ENCODE measurements at regions not wholly inside any gene's neighbourhood (a gene's known extent, or its start where the extent isn't known, plus 50 kb on each side); places are given as distances from the start of the nearest gene placed in this dataset.

DNA sequence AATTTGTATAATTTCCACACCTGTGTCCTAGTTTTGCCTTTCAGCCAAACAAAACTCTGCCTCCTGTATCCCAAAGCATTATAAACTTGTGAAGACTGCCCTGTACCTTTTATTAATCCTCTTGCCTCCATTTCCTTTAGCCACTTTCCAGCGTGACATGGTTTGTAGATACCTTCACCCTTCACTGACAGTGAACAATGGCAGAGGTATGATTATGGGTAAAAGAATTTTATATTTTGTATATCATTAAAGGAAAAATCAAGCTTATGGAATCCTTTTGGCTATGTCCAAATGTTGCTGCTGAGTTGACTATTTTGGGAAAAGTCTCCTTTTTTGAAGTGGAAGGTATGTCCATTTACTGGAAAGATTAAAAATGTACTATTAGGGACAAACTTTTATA, 251.7 kb downstream of the HNMT start:
- no peaks in the 10 kb centered on the region for H3K36me3 ChIP-seq
- H3K27me3 ChIP-seq, result no peaks in the 10 kb centered on the region

DNA sequence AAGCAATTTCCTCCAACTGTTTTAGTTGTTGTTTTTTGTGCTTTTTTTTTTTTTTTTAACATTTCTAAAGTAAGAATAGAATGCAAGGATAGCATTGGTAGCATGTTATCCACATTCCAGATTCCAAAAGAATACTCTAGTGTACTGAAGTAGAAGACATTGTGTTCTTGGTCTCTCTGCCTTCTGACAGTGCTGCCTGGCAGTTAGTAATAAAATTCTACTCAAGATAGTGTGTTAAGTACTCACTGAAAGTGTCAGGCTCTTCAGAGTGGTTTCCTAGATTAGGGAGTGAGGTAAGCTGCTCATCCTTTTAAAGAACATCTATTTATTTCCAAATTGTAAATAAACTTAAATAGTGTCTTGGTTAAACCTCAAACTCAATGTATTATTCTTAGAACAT, 253.7 kb downstream of the HNMT start:
- TF ChIP-seq, protein P1, sequence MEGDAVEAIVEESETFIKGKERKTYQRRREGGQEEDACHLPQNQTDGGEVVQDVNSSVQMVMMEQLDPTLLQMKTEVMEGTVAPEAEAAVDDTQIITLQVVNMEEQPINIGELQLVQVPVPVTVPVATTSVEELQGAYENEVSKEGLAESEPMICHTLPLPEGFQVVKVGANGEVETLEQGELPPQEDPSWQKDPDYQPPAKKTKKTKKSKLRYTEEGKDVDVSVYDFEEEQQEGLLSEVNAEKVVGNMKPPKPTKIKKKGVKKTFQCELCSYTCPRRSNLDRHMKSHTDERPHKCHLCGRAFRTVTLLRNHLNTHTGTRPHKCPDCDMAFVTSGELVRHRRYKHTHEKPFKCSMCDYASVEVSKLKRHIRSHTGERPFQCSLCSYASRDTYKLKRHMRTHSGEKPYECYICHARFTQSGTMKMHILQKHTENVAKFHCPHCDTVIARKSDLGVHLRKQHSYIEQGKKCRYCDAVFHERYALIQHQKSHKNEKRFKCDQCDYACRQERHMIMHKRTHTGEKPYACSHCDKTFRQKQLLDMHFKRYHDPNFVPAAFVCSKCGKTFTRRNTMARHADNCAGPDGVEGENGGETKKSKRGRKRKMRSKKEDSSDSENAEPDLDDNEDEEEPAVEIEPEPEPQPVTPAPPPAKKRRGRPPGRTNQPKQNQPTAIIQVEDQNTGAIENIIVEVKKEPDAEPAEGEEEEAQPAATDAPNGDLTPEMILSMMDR (IDR thresholded peaks at IDR 0.05), result no peak
- no peaks in the 10 kb centered on the region for H3K4me1 ChIP-seq
- ATAC-seq (no peak), DNase-seq (no peak)
- no peaks in the 10 kb centered on the region for H3K36me3 ChIP-seq
- no peaks in the 10 kb centered on the region for H3K27me3 ChIP-seq
- intact Hi-C loops (cut with DNase I), result no loop called here
- H3K27ac ChIP-seq, result no peak overlapping the region
- no peak overlapping the region for H3K4me3 ChIP-seq
- no peaks in the 10 kb centered on the region for H3K9me3 ChIP-seq

More for the DNA sequence above, 251.7 kb downstream of the HNMT start:
- H3K4me3 ChIP-seq, result no peak overlapping the region
- H3K27ac ChIP-seq, result no peak overlapping the region
- DNase-seq (no peak), ATAC-seq (no peak)
- intact Hi-C loops (cut with DNase I), result no loop called here
- H3K9me3 ChIP-seq, result no peaks in the 10 kb centered on the region
- TF ChIP-seq, protein P1 (IDR thresholded peaks at IDR 0.05), result no peak
- no peaks in the 10 kb centered on the region for H3K4me1 ChIP-seq

DNA sequence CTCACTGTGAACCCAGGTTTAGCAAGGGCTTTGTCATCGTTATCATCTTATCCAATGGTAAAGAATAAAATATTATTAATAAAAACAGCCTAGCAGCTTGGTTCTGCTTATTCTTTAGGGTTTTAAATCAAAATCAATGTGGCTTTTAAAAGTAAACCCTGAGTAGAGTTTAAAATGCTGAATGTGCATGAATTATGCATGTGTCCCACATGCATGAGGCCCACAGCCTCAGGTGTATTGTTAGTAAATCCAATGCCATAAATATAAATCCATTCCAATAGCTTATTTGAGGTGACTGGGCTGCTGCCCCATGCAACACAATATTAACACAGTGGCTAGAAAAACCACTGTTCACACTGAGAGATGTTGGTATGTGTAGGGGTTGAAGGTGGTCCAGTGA, 254.1 kb downstream of the HNMT start:
- no peak for DNase-seq
- intact Hi-C loops (cut with DNase I), result no loop called here
- TF ChIP-seq, protein P1 (IDR thresholded peaks at IDR 0.05), result no peak

DNA sequence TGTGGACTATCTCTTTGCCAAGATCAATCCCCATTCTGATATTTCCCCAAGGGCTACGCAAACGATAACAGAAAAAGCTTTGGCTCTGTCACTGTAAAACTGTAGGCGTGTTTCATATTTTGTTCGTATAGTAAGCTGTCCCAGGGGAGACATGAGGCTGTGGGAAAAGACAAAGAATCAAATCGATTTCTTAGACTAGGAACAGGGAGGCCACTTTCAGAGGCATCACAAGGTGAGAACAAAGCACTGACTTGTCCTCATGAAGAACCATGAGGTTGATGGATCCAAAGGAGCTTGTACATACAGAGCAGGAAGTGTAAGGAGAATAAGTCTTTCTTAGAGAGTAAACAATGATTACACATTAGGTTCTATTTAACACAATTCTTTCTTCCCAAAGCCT, 255.7 kb downstream of the HNMT start:
- Histone ChIP-seq H3K36me3 (no peaks in the 10 kb centered on the region), H3K4me1 (no peaks in the 10 kb centered on the region), H3K9me3 (no peaks in the 10 kb centered on the region), H3K27me3 (no peaks in the 10 kb centered on the region), H3K27ac (no peak overlapping the region), H3K4me3 (no peak overlapping the region)
- ATAC-seq (no peak), DNase-seq (no peak)
- TF ChIP-seq, protein P1 (IDR thresholded peaks at IDR 0.05), result no peak
- intact Hi-C loops (cut with DNase I), result no loop called here

More for the DNA sequence above, 254.1 kb downstream of the HNMT start:
- Histone ChIP-seq H3K27ac (no peak overlapping the region), H3K4me1 (no peaks in the 10 kb centered on the region), H3K9me3 (no peaks in the 10 kb centered on the region), H3K36me3 (no peaks in the 10 kb centered on the region), H3K27me3 (no peaks in the 10 kb centered on the region), H3K4me3 (no peak overlapping the region)
- ATAC-seq, result no peak

DNA sequence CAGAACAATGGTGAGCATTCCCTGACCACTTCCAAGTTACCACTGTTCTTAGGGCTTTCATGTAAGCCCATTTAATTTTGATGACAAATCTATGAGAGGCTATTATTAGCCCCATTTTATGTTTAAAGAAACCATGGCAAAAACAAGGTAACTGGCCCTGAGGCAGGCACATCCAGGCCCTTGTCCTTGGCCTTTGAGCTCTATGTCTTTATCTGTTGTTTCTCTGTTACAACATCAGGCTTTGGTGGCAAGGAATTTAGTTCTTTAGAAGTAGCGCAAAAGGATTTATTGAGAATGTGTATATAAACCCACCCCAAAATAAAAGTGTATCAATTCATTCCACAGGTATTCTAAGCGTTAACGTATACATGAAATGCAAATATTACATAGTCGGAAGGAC, 257.1 kb downstream of the HNMT start:
- Histone ChIP-seq H3K4me1 (no peaks in the 10 kb centered on the region), H3K27ac (no peak overlapping the region), H3K27me3 (no peaks in the 10 kb centered on the region), H3K36me3 (no peaks in the 10 kb centered on the region), H3K4me3 (no peak overlapping the region), H3K9me3 (no peaks in the 10 kb centered on the region)
- intact Hi-C loops (cut with DNase I), result no loop called here
- no peak for ATAC-seq
- TF ChIP-seq, protein P1 (IDR thresholded peaks at IDR 0.05), result no peak
- DNase-seq, result no peak

Data from left lung (tissue), 4 donors.